K562 (cell line): ENCODE measurements at regions not wholly inside any gene's neighbourhood (a gene's known extent, or its start where the extent isn't known, plus 50 kb on each side); places are given as distances from the start of the nearest gene placed in this dataset.

Source experiments
- CHD7 ChIP-seq: fragments of 200-600 bp; sonication (generic); IDR thresholded peaks from one replicate; pipeline ENCODE4 v1.6.1; 2012; ENCODE audit warnings: mild to moderate bottlenecking, low read depth, low read length, inconsistent platforms
- CTBP1 ChIP-seq: fragments of 450-650 bp; IDR thresholded peaks from 2 replicates; pipeline ENCODE4 v1.6.1; 2016; ENCODE audit warnings: borderline replicate concordance
- ELF2 ChIP-seq: fragments of 250-450 bp; sonication (Bioruptor Pico); IDR thresholded peaks from 2 replicates; pipeline ENCODE4 v1.5.0; 2021; ENCODE audit warnings: mild to moderate bottlenecking
- ETV5 ChIP-seq: sonication (generic); formaldehyde crosslinking; IDR thresholded peaks from 2 replicates; pipeline ENCODE4 v1.4.0; 2020; ENCODE audit warnings: low read depth, mild to moderate bottlenecking, missing genetic modification reagents
- NFE2L1 ChIP-seq: fragments of 450-650 bp; IDR thresholded peaks from 2 replicates; pipeline ENCODE4 v1.6.1; 2016; ENCODE audit warnings: missing genetic modification characterization, low read depth, mild to moderate bottlenecking, missing compliant biosample characterization, moderate library complexity, borderline replicate concordance
- RUNX1 ChIP-seq: sonication (generic); IDR thresholded peaks from 2 replicates; pipeline ENCODE4 v1.6.1; 2016; ENCODE audit warnings: antibody characterized with exemption, low read depth
- TFAM ChIP-seq: fragments of 250-450 bp; sonication (Bioruptor Pico); conservative IDR thresholded peaks from 2 replicates; pipeline ENCODE4 v1.5.0; 2021; ENCODE audit warnings: mild to moderate bottlenecking, moderate library complexity
- ZNF696 ChIP-seq: fragments of 250-450 bp; sonication (Bioruptor Pico); conservative IDR thresholded peaks from 2 replicates; pipeline ENCODE4 v1.4.0; 2020; ENCODE audit warnings: mild to moderate bottlenecking, moderate library complexity

GRCh38 chr21:16792101-16792500, 720.7 kb upstream of the CXADR start (continued):
- TF ChIP-seq CHD7 (no peak), NFE2L1 (tag) (no peak), ZNF696 (CRISPR knock-in tag) (no peak), CTBP1 (no peak), ELF2 (no peak), RUNX1 (no peak), ETV5 (CRISPR knock-in tag) (no peak), TFAM (CRISPR knock-in tag) (no peak)
